Mucosa of descending colon (tissue), 3 donors: ENCODE measurements at regions not wholly inside any gene's neighbourhood (a gene's known extent, or its start where the extent isn't known, plus 50 kb on each side); places are given as distances from the start of the nearest gene placed in this dataset.

ENCODE experiments used
- ATAC-seq: fragments of 200-7000 bp; cut with Tn5 transposase; one replicate; pipeline ENCODE4 v1.9.1; 2020; ENCODE audit warnings: mild to moderate bottlenecking, moderate library complexity
- DNase-seq, 3 donors: peaks; one replicate each; pipeline ENCODE4 v3.0.0-alpha.2; 2020
- H3K36me3 ChIP-seq: fragments of 200-600 bp; one replicate; pipeline ENCODE4 v1.8.0; 2021; ENCODE audit warnings: low read depth, mild to moderate bottlenecking
- H3K4me1 ChIP-seq: fragments of 200-600 bp; one replicate; pipeline ENCODE4 v1.8.0; 2021; ENCODE audit warnings: low read depth, mild to moderate bottlenecking
- H3K4me3 ChIP-seq: fragments of 200-600 bp; one replicate; pipeline ENCODE4 v1.8.0; 2021; ENCODE audit warnings: mild to moderate bottlenecking
- H3K9me3 ChIP-seq: fragments of 200-600 bp; one replicate; pipeline ENCODE4 v1.8.0; 2021; ENCODE audit warnings: mild to moderate bottlenecking
- intact Hi-C, 2 donors: fragments of 100-400 bp; cut with DNase I in 1 of 2; cut with micrococcal nuclease in 1 of 2; formaldehyde crosslinking; loops; one replicate each; pipeline versions ENCODE4 v1.11.0 to v1.11.1; 2022; cut with DNase I, micrococcal nuclease
- TF ChIP-seq, protein P1 (sequence below): fragments of 200-600 bp; IDR thresholded peaks from one replicate; pipeline ENCODE4 v1.8.0; 2022; ENCODE audit warnings: antibody characterized with exemption, mild to moderate bottlenecking
- donor health status: DM: no; HTN: no; CAD: no; lungs with moderate emphysema.
- donor health status: DM: no; HTN: no; CAD: no.
- donor health status: DM: no; HTN: yes; CAD: no.

DNA sequence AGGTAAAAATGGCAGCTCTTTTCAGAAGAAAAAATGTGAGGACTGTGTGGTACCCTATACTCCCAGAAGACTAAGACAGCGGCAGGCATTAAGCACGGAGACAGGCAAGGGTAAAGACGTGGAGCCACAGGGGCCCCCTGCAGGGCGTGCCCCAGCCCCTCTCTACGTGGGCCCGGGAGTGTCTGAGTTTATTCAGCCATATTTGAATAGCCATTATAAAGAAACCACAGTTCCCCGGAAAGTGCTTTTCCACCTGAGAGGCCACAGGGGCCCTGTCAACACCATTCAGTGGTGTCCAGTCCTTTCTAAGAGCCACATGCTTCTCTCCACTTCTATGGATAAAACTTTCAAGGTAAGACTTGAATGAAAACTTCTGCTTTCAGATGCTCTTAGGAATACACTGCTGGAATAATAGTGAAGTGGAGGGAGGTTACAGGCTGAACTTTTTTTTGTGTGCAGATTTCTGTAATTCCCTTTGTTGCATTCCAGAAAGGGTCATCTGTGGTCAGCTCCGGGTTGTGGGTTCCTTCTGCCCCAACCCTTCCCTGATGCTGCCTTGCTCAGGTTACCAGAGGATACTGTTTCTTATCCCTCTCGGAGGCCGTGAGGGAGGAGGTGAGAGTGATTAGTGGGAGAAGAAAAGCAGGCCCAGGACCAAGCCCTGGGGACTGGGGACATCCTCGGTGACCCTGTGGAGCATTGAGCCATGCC is 58.4 kb downstream of the SLC25A47 start:
- intact Hi-C loops = loop anchor here in 1 of 2 donors (10.0 kb wide), 1 partner anchor 1243 kb away; no protein-coding TSS in a partner anchor
- no peak for ATAC-seq

DNA sequence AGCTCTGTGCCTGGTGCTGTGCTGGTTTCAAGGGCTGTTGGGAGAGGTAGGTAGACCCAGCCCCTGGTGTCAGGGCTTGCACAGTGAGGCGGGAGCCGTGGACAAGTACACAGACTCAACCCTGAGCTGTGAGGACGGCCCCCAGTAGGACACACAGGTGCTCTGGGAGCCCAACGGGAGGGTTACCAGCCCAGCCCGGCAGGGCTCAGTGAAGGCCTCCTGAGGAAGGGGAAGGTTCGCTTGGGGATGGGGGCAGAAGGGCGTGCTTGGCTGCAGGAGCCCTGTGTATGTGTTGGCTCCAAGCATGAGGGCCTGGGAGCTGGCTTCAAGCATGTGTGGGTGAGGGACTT is 58.9 kb downstream of the SLC25A47 start:
- intact Hi-C loops = loop anchor here in 1 of 2 donors (10.0 kb wide), 1 partner anchor 1243 kb away; no protein-coding TSS in a partner anchor
- Histone ChIP-seq H3K4me3 (no peak overlapping the region), H3K36me3 (no peaks in the 10 kb centered on the region), H3K4me1 (peaks cover 8% of the 10 kb centered on the region), H3K9me3 (no peaks in the 10 kb centered on the region)
- TF ChIP-seq, protein P1, sequence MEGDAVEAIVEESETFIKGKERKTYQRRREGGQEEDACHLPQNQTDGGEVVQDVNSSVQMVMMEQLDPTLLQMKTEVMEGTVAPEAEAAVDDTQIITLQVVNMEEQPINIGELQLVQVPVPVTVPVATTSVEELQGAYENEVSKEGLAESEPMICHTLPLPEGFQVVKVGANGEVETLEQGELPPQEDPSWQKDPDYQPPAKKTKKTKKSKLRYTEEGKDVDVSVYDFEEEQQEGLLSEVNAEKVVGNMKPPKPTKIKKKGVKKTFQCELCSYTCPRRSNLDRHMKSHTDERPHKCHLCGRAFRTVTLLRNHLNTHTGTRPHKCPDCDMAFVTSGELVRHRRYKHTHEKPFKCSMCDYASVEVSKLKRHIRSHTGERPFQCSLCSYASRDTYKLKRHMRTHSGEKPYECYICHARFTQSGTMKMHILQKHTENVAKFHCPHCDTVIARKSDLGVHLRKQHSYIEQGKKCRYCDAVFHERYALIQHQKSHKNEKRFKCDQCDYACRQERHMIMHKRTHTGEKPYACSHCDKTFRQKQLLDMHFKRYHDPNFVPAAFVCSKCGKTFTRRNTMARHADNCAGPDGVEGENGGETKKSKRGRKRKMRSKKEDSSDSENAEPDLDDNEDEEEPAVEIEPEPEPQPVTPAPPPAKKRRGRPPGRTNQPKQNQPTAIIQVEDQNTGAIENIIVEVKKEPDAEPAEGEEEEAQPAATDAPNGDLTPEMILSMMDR = no peak
- DNase-seq = no peak
- no peak for ATAC-seq

More for the DNA sequence above, 58.4 kb downstream of the SLC25A47 start:
- H3K4me3 ChIP-seq = no peak overlapping the region
- no peak for DNase-seq
- no peaks in the 10 kb centered on the region for H3K36me3 ChIP-seq
- TF ChIP-seq, protein P1 = no peak
- peaks cover 12% of the 10 kb centered on the region for H3K4me1 ChIP-seq
- no peaks in the 10 kb centered on the region for H3K9me3 ChIP-seq

DNA sequence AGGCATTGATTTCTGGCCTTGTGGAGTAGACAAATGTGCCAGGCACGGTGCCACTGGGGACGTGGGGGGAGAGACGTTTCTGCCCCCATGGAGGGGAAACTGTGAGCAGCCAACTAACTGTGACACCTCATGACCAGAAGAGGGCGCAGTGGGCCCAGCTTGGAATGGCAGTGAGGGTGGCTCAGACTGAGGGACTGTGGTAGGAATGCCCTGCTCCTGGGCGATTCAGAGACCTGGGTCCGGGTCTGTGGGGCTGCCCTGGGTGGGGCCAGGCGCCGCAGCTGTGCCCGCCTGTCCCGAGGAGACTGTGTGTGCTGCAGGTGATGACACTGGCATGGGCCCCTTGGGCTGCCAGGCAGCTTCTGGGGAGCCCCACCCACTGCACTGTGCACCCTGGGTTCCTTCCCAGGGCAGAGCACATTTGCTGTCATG is 60.6 kb downstream of the SLC25A47 start:
- ATAC-seq = peak; percentile 84

DNA sequence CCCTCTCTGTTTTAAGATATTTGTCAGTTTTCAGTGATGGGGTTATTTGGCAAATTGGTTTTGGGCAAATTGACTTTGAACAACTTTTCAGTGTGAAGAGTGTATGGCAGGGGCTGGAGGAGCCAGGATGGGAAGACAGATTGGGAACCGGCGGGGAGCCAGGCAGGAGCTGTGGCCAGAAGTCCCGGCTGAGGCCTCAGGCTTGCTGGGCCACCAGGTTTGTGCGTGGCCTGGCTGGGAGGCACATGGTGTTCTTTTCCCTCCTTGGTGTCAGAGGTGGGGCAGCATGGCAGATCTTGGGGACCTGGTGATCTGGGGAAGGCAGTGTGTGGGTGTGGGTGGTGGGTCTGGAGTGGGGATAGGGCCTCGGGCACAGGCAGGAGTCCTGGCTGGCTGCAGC is 61.1 kb downstream of the SLC25A47 start:
- H3K36me3 ChIP-seq = no peaks in the 10 kb centered on the region
- H3K4me3 ChIP-seq = no peak overlapping the region
- intact Hi-C loops = loop anchor here in 1 of 2 donors (10.0 kb wide), 1 partner anchor 1241 kb away; no protein-coding TSS in a partner anchor
- peaks cover 18% of the 10 kb centered on the region for H3K4me1 ChIP-seq
- H3K9me3 ChIP-seq = no peaks in the 10 kb centered on the region
- no peak for ATAC-seq
- DNase-seq = no peak
- TF ChIP-seq, protein P1 = no peak

More for the DNA sequence above, 60.6 kb downstream of the SLC25A47 start:
- H3K9me3 ChIP-seq = no peaks in the 10 kb centered on the region
- intact Hi-C loops = loop anchor here in 1 of 2 donors (10.0 kb wide), 1 partner anchor 1241 kb away; no protein-coding TSS in a partner anchor
- DNase-seq = peak; percentile 63 to 77 (median 74)
- H3K4me1 ChIP-seq = peaks cover 12% of the 10 kb centered on the region
- TF ChIP-seq, protein P1 = peak; percentile 65
- H3K36me3 ChIP-seq = no peaks in the 10 kb centered on the region
- no peak overlapping the region for H3K4me3 ChIP-seq

DNA sequence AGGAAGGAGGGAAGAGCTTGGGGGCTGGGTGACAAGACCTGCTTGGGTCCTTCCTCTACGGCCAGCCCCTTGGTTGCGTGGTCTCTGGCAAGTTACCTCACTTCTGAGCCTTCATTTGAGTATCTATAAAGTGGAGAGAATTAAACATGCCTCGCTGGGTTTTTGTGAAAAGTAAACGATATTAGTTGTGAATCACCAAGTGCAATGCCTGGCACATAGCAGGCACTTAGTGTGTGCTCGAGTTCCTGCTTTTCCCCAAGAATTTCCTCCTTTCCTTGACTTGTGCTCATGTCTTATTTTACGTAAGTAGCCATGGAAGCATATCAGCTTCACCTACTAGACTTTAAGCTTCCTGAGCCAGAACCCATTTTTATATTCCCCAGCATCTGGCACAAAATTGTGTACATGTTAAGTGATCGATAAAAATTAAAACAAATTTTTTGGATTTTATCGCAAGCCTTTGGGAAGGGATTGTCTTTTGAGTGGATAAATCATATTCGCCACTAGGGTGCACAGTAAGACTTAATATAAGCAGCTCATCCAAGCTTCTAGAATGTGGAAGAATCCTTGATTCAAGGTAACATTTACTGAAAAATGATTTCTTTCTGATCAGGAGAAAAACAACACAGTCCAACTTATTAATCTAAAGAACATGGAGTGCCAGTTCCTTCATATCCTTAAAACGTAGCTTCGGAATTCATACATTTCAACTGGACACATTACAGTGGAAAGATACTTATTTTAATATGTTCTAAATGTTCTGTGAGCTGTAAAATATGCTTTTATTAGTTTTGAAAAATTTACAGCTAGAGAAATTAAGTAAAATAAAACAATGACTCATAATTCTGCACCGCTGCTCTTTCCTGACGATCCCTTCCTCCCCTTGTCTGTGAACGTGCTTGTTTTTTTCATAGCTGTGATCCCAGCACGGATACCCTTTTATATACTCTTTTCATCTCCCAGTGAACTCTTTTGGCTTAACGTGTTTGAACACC is 62.0 kb downstream of the SLC25A47 start:
- TF ChIP-seq, protein P1 = peak; percentile 25
- ATAC-seq (peak; percentile 32), DNase-seq (no peak)
- H3K9me3 ChIP-seq = no peaks in the 10 kb centered on the region
- peaks cover 19% of the 10 kb centered on the region for H3K4me1 ChIP-seq
- intact Hi-C loops = loop anchor here (5.0 to 10.0 kb wide), 3 partner anchors 262 to 1240 kb away; no protein-coding TSS in a partner anchor
- no peak overlapping the region for H3K4me3 ChIP-seq
- no peaks in the 10 kb centered on the region for H3K36me3 ChIP-seq
